Body of pancreas (tissue), 4 donors: ENCODE measurements at regions not wholly inside any gene's neighbourhood (a gene's known extent, or its start where the extent isn't known, plus 50 kb on each side); places are given as distances from the start of the nearest gene placed in this dataset.

Experiments
- ATAC-seq: fragments of 150-250 bp; one replicate; pipeline ENCODE4 v1.9.1; 2016
- DNase-seq, 4 donors: peaks; one replicate each; pipeline ENCODE4 v3.0.0-alpha.2; 2019
- H3K27ac ChIP-seq, 4 donors: fragments of 200-600 bp; sonication (generic); 1 replicate in 3 of 4; 2 replicates in 1 of 4; pipeline versions ENCODE4 v1.5.1 to v1.6.1; 2016 to 2019; ENCODE audit warnings: mild to moderate bottlenecking in 1 of 4, mixed read lengths in 1 of 4, moderate library complexity in 1 of 4
- H3K27me3 ChIP-seq, 2 donors: fragments of 200-600 bp; sonication (generic); one replicate each; pipeline ENCODE4 v1.6.0; 2016; ENCODE audit warnings: mild to moderate bottlenecking in 1 of 2
- H3K36me3 ChIP-seq, 2 donors: fragments of 200-600 bp; sonication (generic); replicated peaks in 1 of 2; 2 replicates each; pipeline ENCODE4 v1.5.1; 2016; ENCODE audit warnings: low read depth in 2 of 2; ENCODE audit not compliant: insufficient read depth in 1 of 2
- H3K4me1 ChIP-seq: fragments of 200-600 bp; sonication (generic); one replicate; pipeline ENCODE4 v1.6.0; 2016
- H3K4me3 ChIP-seq, 2 donors: fragments of 200-600 bp; sonication (generic); 1 replicate in 1 of 2; 2 replicates in 1 of 2; pipeline ENCODE4 v1.5.1; 2016 to 2019
- H3K9me3 ChIP-seq, 3 donors: fragments of 200-600 bp; sonication (generic); 1 replicate in 2 of 3; 2 replicates in 1 of 3; pipeline ENCODE4 v1.5.1; 2016
- CTCF ChIP-seq, 7 experiments: fragments of 450-650 bp in 4 of 7; fragments of 200-600 bp in 3 of 7; sonication (generic) in 3 of 7; IDR thresholded peaks; one replicate each; pipeline ENCODE4 v1.5.1; 2016 to 2019; ENCODE audit warnings: antibody characterized with exemption in 7 of 7
- POLR2A ChIP-seq, 3 donors: fragments of 450-650 bp; IDR thresholded peaks; one replicate each; pipeline ENCODE4 v1.6.1; 2016; ENCODE audit warnings: antibody characterized with exemption in 3 of 3, mild to moderate bottlenecking in 2 of 3
- WGBS, 2 donors: methylation state at CpG; one replicate each; pipeline ENCODE4 v1.1.5; 2017; 5-methylcytosine and 5-hydroxymethylcytosine counted together
- intact Hi-C: fragments of 100-400 bp; cut with DNase I; formaldehyde crosslinking; loops from one replicate; pipeline ENCODE4 v1.15.1; 2023

DNA sequence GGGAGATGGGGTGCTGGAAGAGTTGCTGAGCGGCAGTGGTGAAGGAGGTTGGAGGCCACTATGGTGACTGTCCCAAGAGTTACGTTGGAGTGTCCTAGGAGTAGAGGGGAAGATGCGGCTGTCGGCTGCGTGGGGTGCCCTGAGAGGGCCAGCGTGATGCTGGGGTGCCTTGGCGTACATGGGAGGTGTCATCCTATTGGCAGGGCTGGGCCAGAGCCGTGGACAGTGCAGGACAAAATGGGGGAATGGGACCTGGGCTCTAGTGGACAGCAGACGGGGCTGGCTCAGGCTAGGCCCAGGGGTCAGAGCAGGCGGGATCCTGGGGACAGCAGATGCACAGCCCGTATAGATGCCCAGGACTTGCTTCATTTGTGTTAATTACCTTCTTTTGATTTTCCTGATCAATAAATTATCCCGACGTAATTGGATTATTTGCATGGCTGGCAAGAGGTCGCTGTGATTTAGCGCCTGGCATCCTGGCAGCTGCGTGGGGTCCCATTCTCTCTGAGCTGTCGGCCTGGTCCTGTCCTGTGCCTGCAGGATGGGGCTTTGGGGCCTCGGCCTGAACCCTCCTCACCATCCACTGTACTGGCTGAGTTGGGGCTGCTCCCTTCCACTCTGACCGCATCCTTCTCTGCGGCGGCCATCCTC is 203.9 kb upstream of the C14orf180 start:
- no peak for ATAC-seq
- Histone ChIP-seq H3K27ac (no peak overlapping the region), H3K4me1 (no peaks in the 10 kb centered on the region), H3K4me3 (no peak overlapping the region), H3K27me3 (peaks cover 0 to 5% of the 10 kb centered on the region in 2 donors), H3K36me3 (no peaks in the 10 kb centered on the region), H3K9me3 (no peaks in the 10 kb centered on the region)
- WGBS, 2 donors = 83% methylated on average over 17 to 21 of the region's 21 CpGs
- DNase-seq = no peak
- TF ChIP-seq POLR2A (IDR thresholded peaks at IDR 0.05) (no peak), CTCF (IDR thresholded peaks at IDR 0.05) (no peak)
- intact Hi-C loops = no loop called here

DNA sequence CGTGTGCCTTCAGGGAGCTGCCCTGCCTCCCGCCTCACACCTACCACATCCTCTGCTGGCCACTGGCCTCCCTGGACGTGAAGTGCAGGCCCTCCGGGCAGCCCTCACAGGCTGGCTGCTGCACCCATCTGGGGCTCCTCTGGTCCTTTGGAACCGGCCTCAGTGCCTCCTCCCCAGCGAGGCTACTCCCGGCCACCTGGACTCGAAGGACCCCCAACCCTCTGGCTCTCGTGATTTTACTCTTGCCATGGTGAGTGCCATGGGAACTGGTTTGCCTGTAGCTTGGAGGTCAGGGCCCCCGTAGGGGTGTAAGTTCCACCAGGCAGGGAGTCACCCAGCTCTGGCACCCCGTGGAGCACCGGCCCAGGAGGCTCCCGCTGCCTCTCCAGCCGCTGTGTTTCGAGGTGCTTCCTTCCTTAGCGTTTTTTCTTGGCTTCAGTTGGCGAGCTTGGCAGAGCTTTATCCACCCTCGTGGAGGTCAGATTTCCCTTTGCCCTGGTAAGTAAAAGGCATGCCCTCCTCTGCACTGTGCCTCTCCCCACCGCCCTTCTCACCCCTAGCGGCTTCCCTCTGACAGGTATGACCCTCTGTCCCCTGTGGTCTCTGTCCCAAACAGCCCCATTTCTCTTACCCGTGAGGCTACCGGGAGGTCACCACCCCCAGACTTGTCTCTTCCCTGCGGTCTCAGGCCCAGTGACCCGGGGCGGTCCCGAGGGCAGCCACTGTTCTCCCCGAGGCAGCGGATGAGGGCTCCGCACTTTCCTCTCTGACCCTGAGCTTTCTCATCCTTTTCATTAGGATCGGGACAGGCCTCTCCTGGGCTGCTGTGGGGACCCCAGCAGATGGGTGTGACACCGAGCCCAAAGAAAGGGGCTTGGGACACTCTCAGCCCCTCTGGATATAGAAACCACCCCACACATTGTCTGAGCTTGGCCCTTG is 203.1 kb upstream of the C14orf180 start:
- no peaks in the 10 kb centered on the region for H3K4me1 ChIP-seq
- TF ChIP-seq POLR2A (IDR thresholded peaks at IDR 0.05) = no peak
- TF ChIP-seq CTCF (IDR thresholded peaks at IDR 0.05) = no peak
- no peak overlapping the region for H3K27ac ChIP-seq
- 69 to 76% methylated on average over 30 to 31 of the region's 31 CpGs for WGBS, 2 donors
- no peak overlapping the region for H3K4me3 ChIP-seq
- ATAC-seq (no peak), DNase-seq (no peak)
- no peaks in the 10 kb centered on the region for H3K9me3 ChIP-seq
- peaks cover 0 to 5% of the 10 kb centered on the region in 2 donors for H3K27me3 ChIP-seq
- H3K36me3 ChIP-seq = no peaks in the 10 kb centered on the region
- intact Hi-C loops = no loop called here

DNA sequence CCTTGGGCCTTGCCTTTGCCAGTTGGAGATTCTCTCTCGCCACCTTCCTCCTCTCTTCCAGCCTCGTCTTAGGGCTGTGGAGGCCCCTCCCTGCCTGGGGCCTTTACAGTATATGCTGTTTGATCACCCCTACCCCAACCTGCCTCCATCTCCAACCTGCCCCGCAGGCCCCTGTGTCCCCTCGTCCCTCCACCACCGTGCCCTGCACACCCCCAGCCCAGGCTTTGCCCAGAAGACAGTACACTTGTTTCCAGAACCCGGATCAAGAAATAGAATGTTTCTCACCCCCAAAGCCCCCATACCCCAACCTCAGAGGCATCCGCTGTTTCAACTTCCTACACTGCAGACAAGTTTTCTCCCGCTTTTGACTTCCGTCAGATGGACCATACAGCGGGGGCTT is 202.3 kb upstream of the C14orf180 start:
- intact Hi-C loops = no loop called here

GRCh38 chr14:104378698-104379113 is 200.9 kb upstream of the C14orf180 start:
- H3K27ac ChIP-seq = no peak overlapping the region
- no peaks in the 10 kb centered on the region for H3K4me1 ChIP-seq
- no peak for DNase-seq
- H3K9me3 ChIP-seq = no peaks in the 10 kb centered on the region
- WGBS, 2 donors = 54 to 57% methylated on average over 7 of the region's 7 CpGs
- no peaks in the 10 kb centered on the region for H3K36me3 ChIP-seq
- H3K27me3 ChIP-seq = no peaks in the 10 kb centered on the region
- no peak for ATAC-seq
- TF ChIP-seq POLR2A (IDR thresholded peaks at IDR 0.05) = no peak
- TF ChIP-seq CTCF (IDR thresholded peaks at IDR 0.05) = no peak
- H3K4me3 ChIP-seq = no peak overlapping the region
- intact Hi-C loops = no loop called here

More for the DNA sequence above, 202.3 kb upstream of the C14orf180 start:
- H3K27ac ChIP-seq = no peak overlapping the region
- H3K4me1 ChIP-seq = no peaks in the 10 kb centered on the region
- ATAC-seq = no peak
- peaks cover 0 to 5% of the 10 kb centered on the region in 2 donors for H3K27me3 ChIP-seq
- no peak for DNase-seq
- no peaks in the 10 kb centered on the region for H3K36me3 ChIP-seq
- TF ChIP-seq CTCF (IDR thresholded peaks at IDR 0.05) (no peak), POLR2A (IDR thresholded peaks at IDR 0.05) (no peak)
- H3K4me3 ChIP-seq = no peak overlapping the region
- 58 to 67% methylated on average over 10 of the region's 10 CpGs for WGBS, 2 donors
- H3K9me3 ChIP-seq = no peaks in the 10 kb centered on the region
